ENCODE measurements at regions not wholly inside any gene's neighbourhood (a gene's known extent, or its start where the extent isn't known, plus 50 kb on each side); places are given as distances from the start of the nearest gene placed in this dataset.
"Not testable (repeated sequence)": the region's sequence is repeated elsewhere in the genome, so short reads cannot be mapped to it uniquely, and the experiment has no call there.

- DNase-seq (ENCODE audit: low read depth in 2 of 2) = no peak
Measured at GRCh38 chr1:119191325-119191724, 50.9 kb upstream of the WARS2 start.

- DNase-seq (ENCODE audit: low read depth in 2 of 2) = no peak
Measured at GRCh38 chr1:119204197-119204960, 63.9 kb upstream of the WARS2 start.

- no peak for DNase-seq (ENCODE audit: low read depth in 2 of 2)
Measured at GRCh38 chr1:119204961-119205357, 64.5 kb upstream of the WARS2 start.

DNA sequence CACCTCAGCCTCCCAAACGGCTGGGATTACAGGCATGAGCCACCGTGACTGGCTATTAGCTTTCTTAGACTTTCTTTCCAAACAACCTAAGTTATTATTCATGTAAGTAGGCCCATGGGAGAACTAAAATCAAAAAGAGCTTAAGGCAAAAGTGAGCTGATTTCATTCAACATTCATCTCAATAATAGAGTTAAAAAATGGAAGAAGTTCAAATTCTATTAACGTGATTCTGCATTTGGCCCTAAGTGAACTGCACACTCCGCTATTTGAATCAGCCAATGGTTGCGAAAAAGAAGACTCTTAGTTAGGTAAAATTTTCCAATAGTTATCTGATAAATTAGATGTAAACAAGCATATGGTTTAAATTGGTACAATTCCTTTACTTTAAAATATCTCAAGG is 68.6 kb upstream of the WARS2 start:
- no peak for DNase-seq (ENCODE audit: low read depth in 2 of 2)

- no peak for DNase-seq (ENCODE audit: low read depth in 2 of 2)
Measured at GRCh38 chr1:119209596-119210295, 69.3 kb upstream of the WARS2 start.

DNA sequence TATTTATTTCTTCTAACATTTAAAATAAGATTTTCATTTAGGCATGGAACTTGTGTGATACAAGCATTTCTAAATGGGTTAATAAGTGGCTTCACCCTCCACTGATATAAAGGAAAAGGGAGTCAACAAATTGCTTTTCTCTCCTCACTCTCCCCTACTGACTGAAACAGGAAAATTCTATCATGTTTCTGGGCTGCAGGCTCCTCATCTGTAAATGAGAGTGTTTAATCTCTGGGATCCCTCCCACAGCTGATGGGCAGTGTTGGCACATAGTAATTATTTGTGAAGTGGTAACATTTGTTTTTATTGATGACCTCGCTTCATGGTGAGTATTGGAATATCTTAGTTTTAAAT is 69.8 kb upstream of the WARS2 start:
- DNase-seq (ENCODE audit: low read depth in 2 of 2) = no peak

- DNase-seq (ENCODE audit: low read depth in 2 of 2) = not testable (repeated sequence)
Measured at GRCh38 chr1:119213213-119213612, 72.8 kb upstream of the WARS2 start.

- not testable (repeated sequence) for DNase-seq (ENCODE audit: low read depth in 2 of 2)
Measured at GRCh38 chr1:119214961-119215360, 74.5 kb upstream of the WARS2 start.

- DNase-seq (ENCODE audit: low read depth in 2 of 2) = no peak
Measured at GRCh38 chr1:119217309-119217828, 76.9 kb upstream of the WARS2 start.

DNA sequence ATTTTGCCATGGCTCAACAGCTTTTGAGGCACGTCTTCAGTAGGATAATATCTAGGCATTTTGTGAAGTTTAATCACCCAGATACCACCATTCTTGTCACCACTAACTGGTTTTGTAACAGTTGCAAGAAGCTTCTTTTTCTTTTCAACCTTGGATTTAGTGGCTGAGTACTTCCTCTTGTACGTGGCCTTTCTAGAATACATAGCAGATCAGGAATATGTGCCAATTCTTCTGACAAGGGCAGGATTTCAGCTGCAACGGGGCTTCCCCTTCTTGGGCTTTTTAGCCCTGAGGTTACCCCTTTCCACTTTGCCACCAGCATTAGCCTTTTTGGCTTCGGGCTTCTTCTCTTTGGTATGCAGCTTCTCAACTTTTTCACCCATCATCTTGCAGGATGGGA is 79.3 kb upstream of the WARS2 start:
- DNase-seq (ENCODE audit: low read depth in 2 of 2) = no peak

DNA sequence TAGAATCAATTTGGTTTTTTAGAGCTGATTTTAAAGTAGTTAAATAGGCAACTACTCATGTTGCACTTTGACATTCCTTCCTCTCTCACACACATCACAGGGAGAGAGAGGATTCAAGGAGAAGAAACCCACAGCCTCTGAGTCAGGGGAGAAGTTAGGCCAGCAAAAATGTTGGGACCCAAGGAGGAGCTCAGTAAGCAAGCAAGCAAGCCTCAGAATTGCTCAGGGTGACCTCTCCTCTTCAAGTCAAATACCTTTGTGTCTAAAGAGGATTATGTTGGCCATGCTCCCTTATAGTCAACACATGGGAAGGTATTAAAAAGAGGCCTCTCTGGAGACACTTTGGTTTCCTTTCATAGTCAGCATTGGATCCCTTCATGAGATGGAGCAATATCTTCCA is 80.5 kb upstream of the WARS2 start:
- peak; percentile 76 to 78 for DNase-seq (ENCODE audit: low read depth in 2 of 2)

- DNase-seq (ENCODE audit: low read depth in 2 of 2) = no peak
Measured at GRCh38 chr1:119222271-119222670, 81.8 kb upstream of the WARS2 start.

- DNase-seq (ENCODE audit: low read depth in 2 of 2) = peak; percentile 66 to 69
Measured at GRCh38 chr1:119225265-119225664, 84.8 kb upstream of the WARS2 start.

- DNase-seq (ENCODE audit: low read depth in 2 of 2) = no peak
Measured at GRCh38 chr1:119225831-119226230, 85.4 kb upstream of the WARS2 start.

- DNase-seq (ENCODE audit: low read depth in 2 of 2) = no peak
Measured at GRCh38 chr1:119226321-119226720, 85.9 kb upstream of the WARS2 start.

GRCh38 chr1:119226913-119227312 is 86.5 kb upstream of the WARS2 start:
- DNase-seq (ENCODE audit: low read depth in 2 of 2) = no peak

- DNase-seq (ENCODE audit: low read depth in 2 of 2) = peak; percentile 67 to 70
Measured at GRCh38 chr1:119227456-119227855, 87.0 kb upstream of the WARS2 start.

GRCh38 chr1:119228335-119229080 is 88.1 kb upstream of the WARS2 start:
- DNase-seq (ENCODE audit: low read depth in 2 of 2) = no peak

- no peak for DNase-seq (ENCODE audit: low read depth in 2 of 2)
Measured at GRCh38 chr1:119235120-119235519, 94.7 kb upstream of the WARS2 start.

GRCh38 chr1:119245881-119246280 is 105.4 kb upstream of the WARS2 start:
- no peak for DNase-seq (ENCODE audit: low read depth in 2 of 2)

DNA sequence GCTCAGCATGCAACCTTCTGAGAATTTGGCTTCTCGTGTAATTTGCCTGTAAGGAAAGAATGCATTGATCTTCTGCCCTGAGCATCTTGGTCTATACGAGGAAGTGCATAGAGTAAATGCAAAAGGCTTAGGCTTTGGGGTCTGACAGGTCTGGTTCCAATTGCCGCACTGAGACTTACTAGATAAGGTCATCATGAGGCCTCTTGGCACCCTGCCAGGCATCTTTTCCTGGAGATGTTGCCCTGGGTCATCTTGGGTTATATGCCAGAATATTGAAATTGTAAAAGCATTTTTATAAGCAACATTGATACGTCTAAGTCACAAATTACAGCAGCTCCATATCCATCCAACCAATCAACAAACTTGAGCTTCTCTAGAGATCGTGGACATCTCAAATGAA is 108.8 kb upstream of the WARS2 start:
- no peak for DNase-seq (ENCODE audit: low read depth in 2 of 2)

DNA sequence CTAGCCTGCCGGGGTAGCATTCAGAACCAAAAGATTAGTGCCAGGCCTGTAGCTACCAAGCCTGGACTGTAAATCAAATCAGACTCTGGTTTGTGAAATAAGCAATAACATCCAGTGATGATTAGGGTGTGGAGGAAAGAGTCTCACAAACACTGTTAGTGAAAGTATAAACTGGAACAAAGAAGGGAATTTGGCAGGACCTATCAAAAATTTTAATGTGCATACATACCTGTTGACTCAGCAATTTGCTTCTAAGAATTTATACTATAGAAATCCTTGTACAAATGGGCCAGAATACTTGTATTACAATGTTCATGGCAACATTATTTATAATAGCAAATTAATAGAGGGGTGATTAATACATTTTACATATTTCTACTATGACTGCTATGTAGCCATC is 109.8 kb upstream of the WARS2 start:
- peak; percentile 42 to 57 for DNase-seq (ENCODE audit: low read depth in 2 of 2)

DNA sequence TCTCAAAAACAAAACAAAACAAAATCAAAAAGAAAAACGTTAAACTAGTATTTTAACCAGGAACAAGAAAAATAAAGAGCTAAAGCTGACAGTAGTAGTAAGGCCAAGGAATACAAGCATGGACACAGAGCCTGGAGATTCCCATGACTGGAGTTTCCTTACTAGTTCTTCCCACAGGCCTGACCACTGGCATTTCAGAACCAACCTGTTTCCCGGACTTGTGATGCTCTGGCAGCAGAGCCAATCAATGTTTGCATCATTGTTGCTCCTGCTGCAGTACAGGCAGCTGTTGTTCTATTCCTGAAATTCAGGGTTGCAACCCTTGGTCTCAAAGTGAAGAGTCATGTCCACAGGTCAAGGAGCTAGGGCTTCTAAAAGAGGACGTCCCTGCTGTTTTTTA is 111.3 kb upstream of the WARS2 start:
- DNase-seq (ENCODE audit: low read depth in 2 of 2) = no peak

Data from fibroblast of skin of left biceps (primary cell).